ENCODE measurements at regions not wholly inside any gene's neighbourhood (a gene's known extent, or its start where the extent isn't known, plus 50 kb on each side); places are given as distances from the start of the nearest gene placed in this dataset.

DNA sequence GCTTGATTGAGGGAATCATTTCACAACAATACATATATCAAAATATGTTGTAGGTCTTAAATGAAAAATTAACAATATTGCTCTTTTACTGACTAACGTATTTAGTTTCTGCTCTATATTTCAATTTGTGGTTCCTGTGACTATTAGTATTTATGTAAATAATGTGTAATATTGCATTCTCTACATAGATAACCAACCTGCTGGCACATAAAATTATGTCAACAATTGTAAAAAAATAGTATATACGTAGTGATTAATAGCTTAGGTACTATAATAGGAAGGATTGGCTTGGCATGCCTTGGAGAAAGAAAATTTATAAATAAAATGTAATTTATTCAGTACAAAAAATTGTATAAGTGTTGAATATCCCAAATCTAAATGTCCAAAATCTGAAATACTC is 1336.1 kb downstream of the PCDH9 start:
- ChIA-PET CTCF (no interaction called here), POLR2A (no interaction called here)
- H3K4me3 ChIP-seq (ENCODE audit: control insufficient read depth in 1 of 7, extremely low read depth in 1 of 7, insufficient read depth in 4 of 7, low read depth in 2 of 7, low read length in 6 of 7) = no peak overlapping the region
- H3K27me3 ChIP-seq (replicated peaks in 2 of 5; ENCODE audit: control insufficient read depth in 4 of 5, insufficient read depth in 5 of 5, low read length in 4 of 5) = no peaks in the 10 kb centered on the region
- no peaks in the 10 kb centered on the region for H3K36me3 ChIP-seq (ENCODE audit: control insufficient read depth in 4 of 4, insufficient read depth in 4 of 4, low read length in 3 of 4)
- H3K9me3 ChIP-seq (ENCODE audit: control extremely low read depth in 1 of 5, control insufficient read depth in 4 of 5, insufficient read depth in 2 of 5, low read depth in 1 of 5, low read length in 4 of 5) = no peaks in the 10 kb centered on the region
- H3K27ac ChIP-seq (ENCODE audit: insufficient read depth in 1 of 2, low read depth in 1 of 2, low read length in 2 of 2, poor library complexity in 1 of 2, severe bottlenecking in 2 of 2) = no peak overlapping the region
- no CpG with 5 or more reads among the region's 2 CpGs for WGBS (ENCODE audit: insufficient coverage)
- H3K4me1 ChIP-seq (ENCODE audit: control extremely low read depth in 1 of 4, control insufficient read depth in 4 of 4, insufficient read depth in 4 of 4, low read length in 3 of 4) = no peaks in the 10 kb centered on the region
- no peak for DNase-seq

DNA sequence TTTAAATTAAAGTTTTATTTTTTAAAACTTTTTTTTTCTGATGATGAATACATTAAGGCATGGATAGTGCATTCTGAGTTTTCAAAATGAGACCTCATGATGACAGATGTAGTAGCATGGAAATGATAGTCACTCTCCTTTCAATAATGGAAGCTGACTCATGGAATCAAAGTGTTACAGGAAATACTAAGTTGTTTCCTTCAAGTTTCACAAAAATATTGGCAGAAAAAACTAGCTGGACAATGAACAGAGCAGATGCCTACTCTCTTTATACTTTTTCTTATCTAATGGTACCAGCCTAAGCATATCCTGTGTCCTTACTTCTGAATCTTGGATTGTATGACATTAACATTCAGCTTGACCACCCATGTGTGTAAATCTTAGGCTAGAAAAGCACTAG is 1337.3 kb downstream of the PCDH9 start:
- POLR2A ChIA-PET = no interaction called here
- H3K4me1 ChIP-seq (ENCODE audit: control extremely low read depth in 1 of 4, control insufficient read depth in 4 of 4, insufficient read depth in 4 of 4, low read length in 3 of 4) = no peaks in the 10 kb centered on the region
- no peaks in the 10 kb centered on the region for H3K27me3 ChIP-seq (replicated peaks in 2 of 5; ENCODE audit: control insufficient read depth in 4 of 5, insufficient read depth in 5 of 5, low read length in 4 of 5)
- CTCF ChIA-PET = no interaction called here
- DNase-seq = no peak
- no peaks in the 10 kb centered on the region for H3K9me3 ChIP-seq (ENCODE audit: control extremely low read depth in 1 of 5, control insufficient read depth in 4 of 5, insufficient read depth in 2 of 5, low read depth in 1 of 5, low read length in 4 of 5)
- no peak overlapping the region for H3K27ac ChIP-seq (ENCODE audit: insufficient read depth in 1 of 2, low read depth in 1 of 2, low read length in 2 of 2, poor library complexity in 1 of 2, severe bottlenecking in 2 of 2)
- no peaks in the 10 kb centered on the region for H3K36me3 ChIP-seq (ENCODE audit: control insufficient read depth in 4 of 4, insufficient read depth in 4 of 4, low read length in 3 of 4)
- H3K4me3 ChIP-seq (ENCODE audit: control insufficient read depth in 1 of 7, extremely low read depth in 1 of 7, insufficient read depth in 4 of 7, low read depth in 2 of 7, low read length in 6 of 7) = no peak overlapping the region

DNA sequence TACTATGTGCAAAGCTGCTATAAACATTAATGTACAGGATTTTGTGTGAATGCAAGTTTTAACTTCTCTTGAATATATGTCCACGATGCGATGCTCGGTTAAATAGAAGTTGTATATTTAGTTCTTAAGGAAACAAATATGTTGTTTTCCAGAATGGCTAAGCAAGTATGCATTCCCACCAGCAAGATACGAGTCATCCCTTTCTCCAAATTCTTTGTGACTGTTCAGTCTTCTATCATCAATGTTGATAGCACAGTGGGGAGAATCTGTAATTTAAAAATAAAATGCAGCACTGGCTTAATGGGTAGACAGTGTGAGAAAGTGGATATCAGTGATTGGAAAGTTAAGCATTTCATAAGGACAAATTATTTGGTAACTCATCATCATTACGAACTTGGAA is 1340.8 kb downstream of the PCDH9 start:
- no peaks in the 10 kb centered on the region for H3K4me1 ChIP-seq (ENCODE audit: control extremely low read depth in 1 of 4, control insufficient read depth in 4 of 4, insufficient read depth in 4 of 4, low read length in 3 of 4)
- no peaks in the 10 kb centered on the region for H3K36me3 ChIP-seq (ENCODE audit: control insufficient read depth in 4 of 4, insufficient read depth in 4 of 4, low read length in 3 of 4)
- no peak overlapping the region for H3K4me3 ChIP-seq (ENCODE audit: control insufficient read depth in 1 of 7, extremely low read depth in 1 of 7, insufficient read depth in 4 of 7, low read depth in 2 of 7, low read length in 6 of 7)
- ChIA-PET POLR2A (no interaction called here), CTCF (no interaction called here)
- 76% methylated on average over 3 of the region's 5 CpGs for WGBS (ENCODE audit: insufficient coverage)
- H3K27me3 ChIP-seq (replicated peaks in 2 of 5; ENCODE audit: control insufficient read depth in 4 of 5, insufficient read depth in 5 of 5, low read length in 4 of 5) = no peaks in the 10 kb centered on the region
- no peak for DNase-seq
- H3K9me3 ChIP-seq (ENCODE audit: control extremely low read depth in 1 of 5, control insufficient read depth in 4 of 5, insufficient read depth in 2 of 5, low read depth in 1 of 5, low read length in 4 of 5) = no peaks in the 10 kb centered on the region
- H3K27ac ChIP-seq (ENCODE audit: insufficient read depth in 1 of 2, low read depth in 1 of 2, low read length in 2 of 2, poor library complexity in 1 of 2, severe bottlenecking in 2 of 2) = no peak overlapping the region

- 88% methylated on average over 3 of the region's 4 CpGs for WGBS (ENCODE audit: insufficient coverage)
- CTCF ChIA-PET = no interaction called here
- no peaks in the 10 kb centered on the region for H3K4me1 ChIP-seq (ENCODE audit: control extremely low read depth in 1 of 4, control insufficient read depth in 4 of 4, insufficient read depth in 4 of 4, low read length in 3 of 4)
- no peaks in the 10 kb centered on the region for H3K27me3 ChIP-seq (replicated peaks in 2 of 5; ENCODE audit: control insufficient read depth in 4 of 5, insufficient read depth in 5 of 5, low read length in 4 of 5)
- H3K9me3 ChIP-seq (ENCODE audit: control extremely low read depth in 1 of 5, control insufficient read depth in 4 of 5, insufficient read depth in 2 of 5, low read depth in 1 of 5, low read length in 4 of 5) = peaks cover 0 to 8% (median 0%) of the 10 kb centered on the region in 5 experiments
- no peak for DNase-seq
- no peak overlapping the region for H3K27ac ChIP-seq (ENCODE audit: insufficient read depth in 1 of 2, low read depth in 1 of 2, low read length in 2 of 2, poor library complexity in 1 of 2, severe bottlenecking in 2 of 2)
- no peaks in the 10 kb centered on the region for H3K36me3 ChIP-seq (ENCODE audit: control insufficient read depth in 4 of 4, insufficient read depth in 4 of 4, low read length in 3 of 4)
- POLR2A ChIA-PET = no interaction called here
- H3K4me3 ChIP-seq (ENCODE audit: control insufficient read depth in 1 of 7, extremely low read depth in 1 of 7, insufficient read depth in 4 of 7, low read depth in 2 of 7, low read length in 6 of 7) = no peak overlapping the region
Observed at GRCh38 chr13:65882810-65883209, 1347.3 kb downstream of the PCDH9 start.

DNA sequence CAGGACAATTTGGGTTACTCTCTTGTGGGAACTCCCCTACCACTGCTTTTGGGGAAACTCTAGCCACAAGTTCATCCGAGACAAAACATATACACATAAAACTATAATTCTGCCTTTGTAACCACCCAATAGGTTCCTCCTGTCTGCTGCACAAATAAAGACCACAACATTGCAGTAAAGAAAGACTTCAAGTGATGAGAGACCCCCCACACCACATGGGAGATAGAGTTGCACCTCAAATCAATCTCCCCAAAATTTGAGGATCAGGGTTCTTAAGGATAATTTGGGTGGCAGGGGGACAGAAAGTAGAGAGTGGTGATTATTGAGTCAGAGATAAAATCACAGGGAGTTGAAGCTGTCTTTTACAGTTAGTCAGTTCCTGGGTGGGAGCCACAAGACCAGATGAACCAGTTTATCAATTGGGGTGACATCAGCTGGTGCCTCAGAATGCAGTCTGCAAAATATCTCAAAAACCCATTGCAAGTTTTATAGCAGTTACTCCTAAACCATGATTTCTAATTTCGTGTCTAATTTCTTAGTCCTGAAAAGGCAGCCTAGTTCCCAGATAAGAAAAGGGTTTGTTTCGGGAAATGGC is 1348.5 kb downstream of the PCDH9 start:
- 90% methylated on average over 2 of the region's 3 CpGs for WGBS (ENCODE audit: insufficient coverage)
- Histone ChIP-seq H3K4me3 (ENCODE audit: control insufficient read depth in 1 of 7, extremely low read depth in 1 of 7, insufficient read depth in 4 of 7, low read depth in 2 of 7, low read length in 6 of 7) (no peak overlapping the region), H3K27ac (ENCODE audit: insufficient read depth in 1 of 2, low read depth in 1 of 2, low read length in 2 of 2, poor library complexity in 1 of 2, severe bottlenecking in 2 of 2) (no peak overlapping the region), H3K36me3 (ENCODE audit: control insufficient read depth in 4 of 4, insufficient read depth in 4 of 4, low read length in 3 of 4) (no peaks in the 10 kb centered on the region), H3K9me3 (ENCODE audit: control extremely low read depth in 1 of 5, control insufficient read depth in 4 of 5, insufficient read depth in 2 of 5, low read depth in 1 of 5, low read length in 4 of 5) (peaks cover 0 to 8% (median 0%) of the 10 kb centered on the region in 5 experiments), H3K4me1 (ENCODE audit: control extremely low read depth in 1 of 4, control insufficient read depth in 4 of 4, insufficient read depth in 4 of 4, low read length in 3 of 4) (no peaks in the 10 kb centered on the region), H3K27me3 (replicated peaks in 2 of 5; ENCODE audit: control insufficient read depth in 4 of 5, insufficient read depth in 5 of 5, low read length in 4 of 5) (no peaks in the 10 kb centered on the region)
- ChIA-PET POLR2A (no interaction called here), CTCF (no interaction called here)
- no peak for DNase-seq

DNA sequence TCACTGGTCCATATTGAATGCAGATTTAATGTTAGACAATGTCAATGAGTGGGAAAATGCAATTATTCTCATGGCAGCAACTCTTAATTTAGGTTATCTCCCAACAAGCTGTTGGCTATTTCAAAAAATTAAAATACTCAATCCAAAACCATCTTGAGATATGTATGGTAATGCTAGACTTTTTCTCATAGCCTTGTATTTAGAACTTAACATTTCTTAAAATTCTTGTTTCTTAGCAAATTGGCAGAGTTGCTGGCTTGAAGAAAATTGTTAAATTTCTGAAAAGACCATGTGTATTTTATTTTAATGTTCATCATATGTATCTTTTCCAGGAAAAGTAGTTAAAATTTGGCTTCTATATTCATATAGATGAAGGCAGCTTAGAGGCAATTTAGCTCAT is 1355.1 kb downstream of the PCDH9 start:
- CTCF ChIA-PET = interaction anchor here (0.6 to 1.3 kb wide), 3 partner anchors 12 to 394 kb away, joined by 3 read pairs; no protein-coding TSS in a partner anchor

GRCh38 chr13:65872448-65872847 is 1357.7 kb downstream of the PCDH9 start:
- H3K36me3 ChIP-seq (ENCODE audit: control insufficient read depth in 4 of 4, insufficient read depth in 4 of 4, low read length in 3 of 4) = no peaks in the 10 kb centered on the region
- no peak overlapping the region for H3K4me3 ChIP-seq (ENCODE audit: control insufficient read depth in 1 of 7, extremely low read depth in 1 of 7, insufficient read depth in 4 of 7, low read depth in 2 of 7, low read length in 6 of 7)
- ChIA-PET POLR2A (no interaction called here), CTCF (no interaction called here)
- H3K4me1 ChIP-seq (ENCODE audit: control extremely low read depth in 1 of 4, control insufficient read depth in 4 of 4, insufficient read depth in 4 of 4, low read length in 3 of 4) = no peaks in the 10 kb centered on the region
- H3K27me3 ChIP-seq (replicated peaks in 2 of 5; ENCODE audit: control insufficient read depth in 4 of 5, insufficient read depth in 5 of 5, low read length in 4 of 5) = no peaks in the 10 kb centered on the region
- no peak for DNase-seq
- H3K27ac ChIP-seq (ENCODE audit: insufficient read depth in 1 of 2, low read depth in 1 of 2, low read length in 2 of 2, poor library complexity in 1 of 2, severe bottlenecking in 2 of 2) = no peak overlapping the region
- no peaks in the 10 kb centered on the region for H3K9me3 ChIP-seq (ENCODE audit: control extremely low read depth in 1 of 5, control insufficient read depth in 4 of 5, insufficient read depth in 2 of 5, low read depth in 1 of 5, low read length in 4 of 5)

More for the DNA sequence above, 1355.1 kb downstream of the PCDH9 start:
- no peak for DNase-seq
- POLR2A ChIA-PET = no interaction called here
- no peaks in the 10 kb centered on the region for H3K27me3 ChIP-seq (replicated peaks in 2 of 5; ENCODE audit: control insufficient read depth in 4 of 5, insufficient read depth in 5 of 5, low read length in 4 of 5)
- no peak overlapping the region for H3K4me3 ChIP-seq (ENCODE audit: control insufficient read depth in 1 of 7, extremely low read depth in 1 of 7, insufficient read depth in 4 of 7, low read depth in 2 of 7, low read length in 6 of 7)
- H3K9me3 ChIP-seq (ENCODE audit: control extremely low read depth in 1 of 5, control insufficient read depth in 4 of 5, insufficient read depth in 2 of 5, low read depth in 1 of 5, low read length in 4 of 5) = no peaks in the 10 kb centered on the region
- H3K4me1 ChIP-seq (ENCODE audit: control extremely low read depth in 1 of 4, control insufficient read depth in 4 of 4, insufficient read depth in 4 of 4, low read length in 3 of 4) = no peaks in the 10 kb centered on the region
- no peak overlapping the region for H3K27ac ChIP-seq (ENCODE audit: insufficient read depth in 1 of 2, low read depth in 1 of 2, low read length in 2 of 2, poor library complexity in 1 of 2, severe bottlenecking in 2 of 2)
- no peaks in the 10 kb centered on the region for H3K36me3 ChIP-seq (ENCODE audit: control insufficient read depth in 4 of 4, insufficient read depth in 4 of 4, low read length in 3 of 4)
